Fibroblast of mammary gland (primary cell): ENCODE measurements at regions not wholly inside any gene's neighbourhood (a gene's known extent, or its start where the extent isn't known, plus 50 kb on each side); places are given as distances from the start of the nearest gene placed in this dataset.
"Not testable (repeated sequence)": the region's sequence is repeated elsewhere in the genome, so short reads cannot be mapped to it uniquely, and the experiment has no call there.

Experiments used
- DNase-seq: peaks from one replicate; pipeline ENCODE4 v3.0.0-alpha.2; 2010; ENCODE audit warnings: low read depth
- H3K4me3 ChIP-seq: 2 replicates; pipeline ENCODE4 v1.5.1; 2011; ENCODE audit warnings: low read depth, mild to moderate bottlenecking, low read length, moderate library complexity; ENCODE audit not compliant: control insufficient read depth
- TF ChIP-seq, protein P1 (sequence below): conservative IDR thresholded peaks from 2 replicates; pipeline ENCODE4 v1.5.1; 2011; ENCODE audit warnings: low read depth, low read length, inconsistent platforms; ENCODE audit not compliant: control insufficient read depth, insufficient read depth

DNA sequence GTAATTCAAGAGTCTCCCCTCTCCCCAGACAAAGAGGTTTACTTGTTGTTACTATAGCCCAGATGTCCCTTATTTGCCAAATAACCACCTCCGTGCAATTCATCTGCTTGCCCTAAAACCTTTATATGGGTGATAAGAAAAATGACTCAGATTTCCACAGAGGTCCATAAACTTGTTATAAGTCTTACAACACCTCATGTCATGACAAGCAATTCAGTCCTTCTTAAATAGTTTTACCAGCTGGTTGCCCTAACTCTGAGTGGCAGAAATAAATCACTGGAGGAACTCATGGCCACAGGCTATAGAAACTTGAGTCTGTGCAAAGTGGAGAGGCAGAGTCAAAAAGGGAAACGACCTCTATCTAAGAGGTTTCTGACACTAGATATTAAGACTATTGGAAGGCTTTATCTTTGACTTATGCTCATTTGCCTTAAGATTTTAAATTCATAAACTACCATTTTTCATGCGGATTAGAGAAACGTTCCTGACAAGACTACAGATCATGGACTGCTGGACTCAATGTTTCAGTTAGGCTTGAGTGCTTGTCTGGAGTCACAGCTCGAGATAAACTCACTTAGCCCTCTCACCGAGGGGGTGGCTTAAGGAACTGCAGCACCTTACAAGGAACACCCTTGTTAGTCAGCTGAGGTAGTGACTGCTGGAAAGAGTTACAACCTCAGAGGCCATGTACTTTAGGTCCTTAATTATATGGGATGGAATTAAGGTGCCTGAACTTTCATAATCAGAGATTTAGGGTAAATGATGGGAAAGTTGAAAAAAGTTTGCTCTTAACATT lies 662.5 kb upstream of the USP24 start:
- DNase-seq, result no peak
- H3K4me3 ChIP-seq, result no peak overlapping the region
- TF ChIP-seq, protein P1, sequence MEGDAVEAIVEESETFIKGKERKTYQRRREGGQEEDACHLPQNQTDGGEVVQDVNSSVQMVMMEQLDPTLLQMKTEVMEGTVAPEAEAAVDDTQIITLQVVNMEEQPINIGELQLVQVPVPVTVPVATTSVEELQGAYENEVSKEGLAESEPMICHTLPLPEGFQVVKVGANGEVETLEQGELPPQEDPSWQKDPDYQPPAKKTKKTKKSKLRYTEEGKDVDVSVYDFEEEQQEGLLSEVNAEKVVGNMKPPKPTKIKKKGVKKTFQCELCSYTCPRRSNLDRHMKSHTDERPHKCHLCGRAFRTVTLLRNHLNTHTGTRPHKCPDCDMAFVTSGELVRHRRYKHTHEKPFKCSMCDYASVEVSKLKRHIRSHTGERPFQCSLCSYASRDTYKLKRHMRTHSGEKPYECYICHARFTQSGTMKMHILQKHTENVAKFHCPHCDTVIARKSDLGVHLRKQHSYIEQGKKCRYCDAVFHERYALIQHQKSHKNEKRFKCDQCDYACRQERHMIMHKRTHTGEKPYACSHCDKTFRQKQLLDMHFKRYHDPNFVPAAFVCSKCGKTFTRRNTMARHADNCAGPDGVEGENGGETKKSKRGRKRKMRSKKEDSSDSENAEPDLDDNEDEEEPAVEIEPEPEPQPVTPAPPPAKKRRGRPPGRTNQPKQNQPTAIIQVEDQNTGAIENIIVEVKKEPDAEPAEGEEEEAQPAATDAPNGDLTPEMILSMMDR, result no peak

GRCh38 chr1:55876276-55877060 lies 661.3 kb upstream of the USP24 start:
- no peak overlapping the region for H3K4me3 ChIP-seq
- TF ChIP-seq, protein P1, result no peak
- DNase-seq, result no peak

DNA sequence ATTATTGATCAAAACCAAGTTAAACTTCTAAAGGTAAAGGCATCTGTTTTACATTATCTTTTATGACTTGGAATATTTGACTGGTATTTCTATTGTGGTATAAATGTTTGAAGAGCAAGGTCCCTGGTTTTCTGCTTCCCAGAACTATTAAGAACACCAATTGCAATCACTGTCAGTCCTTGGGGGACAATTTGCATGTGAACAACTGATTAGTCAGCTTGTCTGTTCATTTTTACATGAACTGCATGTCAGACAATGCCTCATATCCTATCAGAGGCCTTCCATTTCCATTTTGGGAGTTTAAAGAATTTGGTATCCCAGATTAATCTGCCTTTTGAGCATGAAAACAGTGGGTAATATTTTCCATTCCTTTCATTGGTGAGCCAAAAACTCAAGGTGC lies 654.9 kb upstream of the USP24 start:
- peak; percentile 88 for DNase-seq
- TF ChIP-seq, protein P1, result no peak
- H3K4me3 ChIP-seq, result no peak overlapping the region

DNA sequence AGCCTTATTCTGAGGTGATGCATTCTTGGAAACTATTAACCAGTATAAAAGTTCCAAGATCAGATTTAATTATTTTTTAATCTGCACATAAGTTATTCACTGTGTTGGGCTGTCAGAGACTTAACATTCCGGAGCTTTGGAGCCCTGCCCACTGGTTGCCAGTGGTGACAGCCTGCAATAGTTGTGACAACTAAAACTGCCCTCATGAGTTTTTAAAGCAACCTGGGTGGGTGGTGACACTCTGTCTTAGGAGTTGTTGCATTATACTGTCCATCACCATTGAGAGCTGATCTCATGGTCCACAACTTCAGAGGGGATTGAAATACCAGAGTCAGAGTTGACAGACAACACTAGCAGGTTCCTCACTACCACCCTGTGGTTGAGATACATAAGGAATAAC lies 653.9 kb upstream of the USP24 start:
- H3K4me3 ChIP-seq, result no peak overlapping the region
- TF ChIP-seq, protein P1, result no peak
- no peak for DNase-seq

DNA sequence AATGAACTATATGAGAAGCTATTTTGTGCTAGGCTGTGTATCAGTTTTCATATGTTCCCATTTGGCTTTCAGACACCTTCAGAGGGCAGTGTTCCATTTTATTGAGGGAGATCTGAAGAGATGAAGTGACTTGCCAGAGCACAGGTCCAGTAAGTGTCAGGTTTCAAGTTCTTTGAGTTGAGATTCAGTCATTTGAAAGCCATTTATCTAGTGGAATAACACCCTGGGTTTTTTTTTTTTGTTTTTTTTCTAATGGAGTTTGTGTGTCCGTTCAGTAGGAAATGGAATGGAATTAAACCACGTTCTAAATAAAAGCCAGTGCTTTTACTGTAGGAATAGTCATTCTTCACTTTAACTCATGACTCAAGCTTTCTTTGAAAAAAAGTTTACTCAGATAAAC lies 652.9 kb upstream of the USP24 start:
- TF ChIP-seq, protein P1, result no peak
- DNase-seq, result peak; percentile 60
- H3K4me3 ChIP-seq, result no peak overlapping the region

- TF ChIP-seq, protein P1, result no peak
- peak; percentile 53 for DNase-seq
- H3K4me3 ChIP-seq, result no peak overlapping the region
Measured at GRCh38 chr1:55867304-55867843, 652.2 kb upstream of the USP24 start.

DNA sequence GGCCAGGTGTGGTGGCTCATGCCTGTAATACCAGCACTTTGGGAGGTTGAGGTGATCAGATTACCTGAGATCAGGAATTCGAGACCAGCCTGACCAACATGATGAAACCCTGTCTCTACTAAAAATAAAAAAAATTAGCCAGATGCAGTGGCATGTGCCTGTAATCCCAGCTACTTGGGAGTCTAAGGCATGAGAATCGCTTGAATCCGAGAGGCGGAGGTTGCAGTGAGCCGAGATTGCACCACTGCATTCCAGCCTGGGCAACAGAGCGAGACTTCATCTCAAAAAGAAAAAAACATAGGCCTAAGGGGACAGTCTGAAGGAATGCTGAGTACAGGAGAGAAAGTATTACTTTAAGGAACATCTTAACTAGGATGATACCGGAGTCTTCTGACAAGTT lies 650.6 kb upstream of the USP24 start:
- H3K4me3 ChIP-seq, DNase-seq: not testable (repeated sequence)
